ENCODE measurements at regions not wholly inside any gene's neighbourhood (a gene's known extent, or its start where the extent isn't known, plus 50 kb on each side); places are given as distances from the start of the nearest gene placed in this dataset.

GRCh38 chr2:2867397-2867979, 510.1 kb downstream of the EIPR1 start:
- no peaks in the 10 kb centered on the region for H3K36me3 Mint-ChIP-seq
- H3K27me3 Mint-ChIP-seq, result no peaks in the 10 kb centered on the region
- H3K4me1 Mint-ChIP-seq, result no peaks in the 10 kb centered on the region
- ATAC-seq (replicated peaks in 1 of 4) (no peak), DNase-seq (no peak)
- Histone ChIP-seq H3K4me1 (ENCODE audit: control insufficient read depth in 1 of 2, extremely low read depth in 1 of 2, insufficient read depth in 2 of 2, low read length in 2 of 2) (no peaks in the 10 kb centered on the region), H3K27ac (ENCODE audit: low read length) (no peak overlapping the region), H3K27me3 (replicated peaks in 1 of 2; ENCODE audit: control insufficient read depth in 2 of 2, extremely low read depth in 1 of 2, insufficient read depth in 2 of 2, low read length in 1 of 2) (no peaks in the 10 kb centered on the region), H3K4me3 (ENCODE audit: control insufficient read depth in 1 of 2, extremely low read depth in 1 of 2, low read length in 1 of 2) (no peak overlapping the region), H3K36me3 (ENCODE audit: control insufficient read depth in 2 of 2, extremely low read depth in 1 of 2, insufficient read depth in 1 of 2, low read length in 1 of 2) (no peaks in the 10 kb centered on the region), H3K9me3 (no peaks in the 10 kb centered on the region)
- CTCF ChIA-PET, result no interaction called here
- POLR2A ChIA-PET, result no interaction called here
- no peaks in the 10 kb centered on the region for H3K9me3 Mint-ChIP-seq
- WGBS (ENCODE audit: insufficient coverage), result 77% methylated on average over 13 of the region's 18 CpGs
- no peak overlapping the region for H3K27ac Mint-ChIP-seq
- no peak overlapping the region for H3K4me3 Mint-ChIP-seq

DNA sequence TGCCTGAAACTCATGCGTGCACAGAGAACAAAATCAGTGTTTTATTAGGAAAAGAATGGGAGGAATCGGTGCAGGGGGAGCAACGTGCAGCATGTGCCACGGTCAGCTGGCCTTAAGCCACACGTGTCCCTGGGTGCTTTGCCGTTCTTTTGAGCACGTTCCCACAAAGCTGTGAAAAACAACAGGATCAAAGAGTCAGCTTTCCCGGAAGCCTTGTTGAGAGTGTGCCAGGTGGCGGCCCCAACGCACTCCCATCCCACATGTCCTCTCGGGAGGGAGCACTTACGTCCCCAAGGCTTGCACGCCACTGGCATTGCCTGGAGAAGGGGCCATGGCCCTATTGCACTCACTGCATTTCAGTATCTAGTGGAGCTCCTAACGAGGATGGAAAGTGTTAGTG, 511.2 kb downstream of the EIPR1 start:
- no peaks in the 10 kb centered on the region for H3K9me3 Mint-ChIP-seq
- H3K4me3 Mint-ChIP-seq, result no peak overlapping the region
- Histone ChIP-seq H3K27me3 (replicated peaks in 1 of 2; ENCODE audit: control insufficient read depth in 2 of 2, extremely low read depth in 1 of 2, insufficient read depth in 2 of 2, low read length in 1 of 2) (no peaks in the 10 kb centered on the region), H3K36me3 (ENCODE audit: control insufficient read depth in 2 of 2, extremely low read depth in 1 of 2, insufficient read depth in 1 of 2, low read length in 1 of 2) (no peaks in the 10 kb centered on the region), H3K27ac (ENCODE audit: low read length) (no peak overlapping the region), H3K4me1 (ENCODE audit: control insufficient read depth in 1 of 2, extremely low read depth in 1 of 2, insufficient read depth in 2 of 2, low read length in 2 of 2) (no peaks in the 10 kb centered on the region), H3K9me3 (no peaks in the 10 kb centered on the region), H3K4me3 (ENCODE audit: control insufficient read depth in 1 of 2, extremely low read depth in 1 of 2, low read length in 1 of 2) (no peak overlapping the region)
- ATAC-seq (replicated peaks in 1 of 4), result no peak
- CTCF ChIA-PET, result no interaction called here
- POLR2A ChIA-PET, result no interaction called here
- no peak for DNase-seq
- WGBS (ENCODE audit: insufficient coverage), result 83% methylated on average over 13 of the region's 14 CpGs
- H3K27ac Mint-ChIP-seq, result no peak overlapping the region
- H3K36me3 Mint-ChIP-seq, result no peaks in the 10 kb centered on the region
- H3K4me1 Mint-ChIP-seq, result no peaks in the 10 kb centered on the region
- no peaks in the 10 kb centered on the region for H3K27me3 Mint-ChIP-seq

DNA sequence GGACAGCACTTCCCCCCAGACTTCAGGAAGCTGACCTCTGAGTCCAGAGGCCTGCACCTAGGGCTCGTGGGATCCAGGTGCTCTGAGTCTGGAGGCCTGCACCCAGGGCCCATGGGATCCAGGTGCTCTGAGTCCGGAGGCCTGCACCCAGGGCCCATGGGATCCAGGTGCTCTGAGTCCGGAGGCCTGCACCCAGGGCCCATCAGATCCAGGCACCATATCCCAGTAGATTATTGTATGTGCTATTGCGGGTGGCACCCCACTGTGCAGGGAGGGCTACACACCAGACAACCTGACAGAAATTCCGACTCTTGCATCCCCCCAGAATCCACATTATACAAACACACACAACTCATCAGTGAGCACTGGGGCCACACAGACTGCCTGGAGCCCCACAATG, 515.2 kb downstream of the EIPR1 start:
- WGBS (ENCODE audit: insufficient coverage), result 86% methylated on average over 2 of the region's 5 CpGs
- no peak overlapping the region for H3K4me3 Mint-ChIP-seq
- no peaks in the 10 kb centered on the region for H3K27me3 Mint-ChIP-seq
- DNase-seq, result no peak
- no peak for ATAC-seq (replicated peaks in 1 of 4)
- H3K9me3 Mint-ChIP-seq, result no peaks in the 10 kb centered on the region
- no peaks in the 10 kb centered on the region for H3K36me3 Mint-ChIP-seq
- CTCF ChIA-PET, result no interaction called here
- Histone ChIP-seq H3K4me1 (ENCODE audit: control insufficient read depth in 1 of 2, extremely low read depth in 1 of 2, insufficient read depth in 2 of 2, low read length in 2 of 2) (no peaks in the 10 kb centered on the region), H3K36me3 (ENCODE audit: control insufficient read depth in 2 of 2, extremely low read depth in 1 of 2, insufficient read depth in 1 of 2, low read length in 1 of 2) (no peaks in the 10 kb centered on the region), H3K27ac (ENCODE audit: low read length) (no peak overlapping the region), H3K9me3 (no peaks in the 10 kb centered on the region), H3K27me3 (replicated peaks in 1 of 2; ENCODE audit: control insufficient read depth in 2 of 2, extremely low read depth in 1 of 2, insufficient read depth in 2 of 2, low read length in 1 of 2) (no peaks in the 10 kb centered on the region), H3K4me3 (ENCODE audit: control insufficient read depth in 1 of 2, extremely low read depth in 1 of 2, low read length in 1 of 2) (no peak overlapping the region)
- no peaks in the 10 kb centered on the region for H3K4me1 Mint-ChIP-seq
- H3K27ac Mint-ChIP-seq, result no peak overlapping the region
- POLR2A ChIA-PET, result no interaction called here

DNA sequence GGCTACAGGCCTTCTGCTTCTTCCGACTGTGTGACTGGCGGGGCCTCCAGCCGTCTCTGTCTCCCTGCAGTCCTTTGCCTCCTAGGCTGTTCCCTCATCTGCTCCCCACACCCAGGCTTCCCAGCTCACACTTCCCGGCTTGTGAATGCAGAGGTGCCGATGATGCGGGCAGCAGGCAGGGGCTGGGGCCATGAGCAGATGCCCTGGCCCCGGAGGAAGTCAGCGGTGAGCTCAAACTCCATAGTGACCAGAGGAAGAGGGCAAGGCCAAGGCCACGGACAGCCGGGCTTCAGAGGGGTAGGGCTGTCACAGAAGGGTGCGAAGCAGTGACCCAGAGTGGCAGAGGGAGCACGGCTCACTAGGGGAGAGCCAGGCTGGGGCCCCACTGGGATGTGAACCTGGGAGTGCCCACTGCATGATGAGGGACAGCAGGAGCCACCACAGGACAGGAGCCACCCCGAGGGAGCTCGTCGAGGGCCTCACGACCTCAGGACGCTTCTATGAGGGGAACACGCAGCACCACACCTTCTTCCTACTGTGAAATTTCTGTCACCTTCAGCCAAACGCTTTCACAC, 515.9 kb downstream of the EIPR1 start:
- no peaks in the 10 kb centered on the region for H3K9me3 Mint-ChIP-seq
- Histone ChIP-seq H3K4me3 (ENCODE audit: control insufficient read depth in 1 of 2, extremely low read depth in 1 of 2, low read length in 1 of 2) (no peak overlapping the region), H3K27ac (ENCODE audit: low read length) (no peak overlapping the region), H3K36me3 (ENCODE audit: control insufficient read depth in 2 of 2, extremely low read depth in 1 of 2, insufficient read depth in 1 of 2, low read length in 1 of 2) (no peaks in the 10 kb centered on the region), H3K9me3 (no peaks in the 10 kb centered on the region), H3K27me3 (replicated peaks in 1 of 2; ENCODE audit: control insufficient read depth in 2 of 2, extremely low read depth in 1 of 2, insufficient read depth in 2 of 2, low read length in 1 of 2) (no peaks in the 10 kb centered on the region), H3K4me1 (ENCODE audit: control insufficient read depth in 1 of 2, extremely low read depth in 1 of 2, insufficient read depth in 2 of 2, low read length in 2 of 2) (no peaks in the 10 kb centered on the region)
- CTCF ChIA-PET, result no interaction called here
- no peak overlapping the region for H3K27ac Mint-ChIP-seq
- H3K4me1 Mint-ChIP-seq, result no peaks in the 10 kb centered on the region
- 87% methylated on average over 17 of the region's 19 CpGs for WGBS (ENCODE audit: insufficient coverage)
- H3K36me3 Mint-ChIP-seq, result no peaks in the 10 kb centered on the region
- DNase-seq, result no peak
- ATAC-seq (replicated peaks in 1 of 4), result no peak
- H3K27me3 Mint-ChIP-seq, result no peaks in the 10 kb centered on the region
- no peak overlapping the region for H3K4me3 Mint-ChIP-seq
- POLR2A ChIA-PET, result no interaction called here

- CTCF ChIA-PET, result no interaction called here
- WGBS (ENCODE audit: insufficient coverage), result 93% methylated on average over 17 of the region's 20 CpGs
- H3K27ac Mint-ChIP-seq, result no peak overlapping the region
Measured at GRCh38 chr2:2860589-2861300, 516.9 kb downstream of the EIPR1 start.

DNA sequence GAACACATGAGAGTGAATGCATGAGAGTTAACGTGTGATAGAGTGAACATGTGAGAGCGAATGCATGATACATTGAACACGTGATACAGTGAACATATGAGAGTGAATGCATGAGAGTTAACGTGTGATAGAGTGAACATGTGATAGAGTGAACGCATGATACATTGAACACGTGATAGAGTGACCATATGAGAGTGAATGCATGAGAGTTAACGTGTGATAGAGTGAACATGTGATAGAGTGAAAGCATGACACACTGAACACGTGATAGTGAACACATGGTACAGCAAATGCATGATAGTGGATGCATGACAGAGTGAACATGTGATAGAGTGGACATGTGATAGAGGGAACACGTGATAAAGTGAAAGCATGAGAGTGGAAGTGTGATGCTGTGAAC, 517.9 kb downstream of the EIPR1 start:
- H3K4me3 Mint-ChIP-seq, result no peak overlapping the region

More at GRCh38 chr2:2860589-2861300, 516.9 kb downstream of the EIPR1 start:
- Histone ChIP-seq H3K36me3 (ENCODE audit: control insufficient read depth in 2 of 2, extremely low read depth in 1 of 2, insufficient read depth in 1 of 2, low read length in 1 of 2) (no peaks in the 10 kb centered on the region), H3K9me3 (no peaks in the 10 kb centered on the region), H3K27ac (ENCODE audit: low read length) (no peak overlapping the region), H3K27me3 (replicated peaks in 1 of 2; ENCODE audit: control insufficient read depth in 2 of 2, extremely low read depth in 1 of 2, insufficient read depth in 2 of 2, low read length in 1 of 2) (no peaks in the 10 kb centered on the region), H3K4me3 (ENCODE audit: control insufficient read depth in 1 of 2, extremely low read depth in 1 of 2, low read length in 1 of 2) (no peak overlapping the region), H3K4me1 (ENCODE audit: control insufficient read depth in 1 of 2, extremely low read depth in 1 of 2, insufficient read depth in 2 of 2, low read length in 2 of 2) (no peaks in the 10 kb centered on the region)
- POLR2A ChIA-PET, result no interaction called here
- H3K27me3 Mint-ChIP-seq, result peaks cover 0 to 1% of the 10 kb centered on the region in 2 donors
- ATAC-seq (replicated peaks in 1 of 4) (no peak), DNase-seq (no peak)
- no peaks in the 10 kb centered on the region for H3K4me1 Mint-ChIP-seq
- H3K4me3 Mint-ChIP-seq, result no peak overlapping the region
- no peaks in the 10 kb centered on the region for H3K36me3 Mint-ChIP-seq
- H3K9me3 Mint-ChIP-seq, result no peaks in the 10 kb centered on the region

More for the DNA sequence above, 517.9 kb downstream of the EIPR1 start:
- Mint-ChIP-seq H3K36me3 (no peaks in the 10 kb centered on the region), H3K4me1 (no peaks in the 10 kb centered on the region), H3K27me3 (peaks cover 0 to 5% of the 10 kb centered on the region in 2 donors), H3K27ac (no peak overlapping the region), H3K9me3 (no peaks in the 10 kb centered on the region)
- Histone ChIP-seq H3K27me3 (replicated peaks in 1 of 2; ENCODE audit: control insufficient read depth in 2 of 2, extremely low read depth in 1 of 2, insufficient read depth in 2 of 2, low read length in 1 of 2) (no peaks in the 10 kb centered on the region), H3K27ac (ENCODE audit: low read length) (no peak overlapping the region), H3K4me3 (ENCODE audit: control insufficient read depth in 1 of 2, extremely low read depth in 1 of 2, low read length in 1 of 2) (no peak overlapping the region), H3K9me3 (no peaks in the 10 kb centered on the region), H3K36me3 (ENCODE audit: control insufficient read depth in 2 of 2, extremely low read depth in 1 of 2, insufficient read depth in 1 of 2, low read length in 1 of 2) (no peaks in the 10 kb centered on the region), H3K4me1 (ENCODE audit: control insufficient read depth in 1 of 2, extremely low read depth in 1 of 2, insufficient read depth in 2 of 2, low read length in 2 of 2) (no peaks in the 10 kb centered on the region)
- ChIA-PET POLR2A (no interaction called here), CTCF (no interaction called here)
- 77% methylated on average over 9 of the region's 9 CpGs for WGBS (ENCODE audit: insufficient coverage)
- DNase-seq (no peak), ATAC-seq (replicated peaks in 1 of 4) (no peak)

All from T-cell (primary cell).